B cell (primary cell): ENCODE measurements at regions not wholly inside any gene's neighbourhood (a gene's known extent, or its start where the extent isn't known, plus 50 kb on each side); places are given as distances from the start of the nearest gene placed in this dataset.

Source experiments
- ATAC-seq: fragments of 200-7000 bp; cut with Tn5 transposase; one replicate; pipeline ENCODE4 v1.10.0; 2021; ENCODE audit warnings: low read depth, mild to moderate bottlenecking, moderate number of reproducible peaks, moderate library complexity
- CTCF ChIA-PET: fragments of 350-600 bp; sonication (Branson Sonifier 250); formaldehyde crosslinking; loops from one replicate; lab custom pipeline; 2021; ENCODE audit warnings: antibody characterized with exemption, inconsistent platforms; lab: Charles Lee
- POLR2A ChIA-PET: fragments of 350-600 bp; sonication (Branson Sonifier 250); formaldehyde crosslinking; loops from one replicate; lab custom pipeline; 2021; ENCODE audit warnings: antibody characterized with exemption; lab: Charles Lee
- DNase-seq: peaks from one replicate; pipeline ENCODE4 v3.0.0; 2013
- H2AFZ ChIP-seq: 2 replicates; pipeline ENCODE4 v1.6.1; 2012; ENCODE audit warnings: mild to moderate bottlenecking, low read depth, low read length; ENCODE audit not compliant: insufficient read depth, poor library complexity, severe bottlenecking
- H3K27ac ChIP-seq, 2 donors: 1 replicate in 1 of 2; 2 replicates in 1 of 2; pipeline ENCODE4 v1.5.1; 2012 to 2013; ENCODE audit warnings: low read length in 2 of 2, mild to moderate bottlenecking in 2 of 2, moderate library complexity in 1 of 2
- H3K27me3 ChIP-seq, 4 experiments: fragments of 200-600 bp in 1 of 4; sonication (generic) in 1 of 4; replicated peaks in 1 of 4; 1 replicate in 2 of 4; 2 replicates in 2 of 4; pipeline versions ENCODE4 v1.6.1 to v1.7.0; 2013 to 2016; ENCODE audit warnings: low read length in 3 of 4, mild to moderate bottlenecking in 2 of 4, mixed read lengths in 1 of 4, moderate library complexity in 1 of 4; ENCODE audit not compliant: insufficient read depth in 4 of 4, control insufficient read depth in 3 of 4; ENCODE audit errors: control extremely low read depth in 1 of 4
- H3K36me3 ChIP-seq, 2 experiments: replicated peaks in 1 of 2; 1 replicate in 1 of 2; 2 replicates in 1 of 2; pipeline versions ENCODE4 v1.6.1 to v1.7.1; 2013; ENCODE audit warnings: low read length in 1 of 2; ENCODE audit not compliant: insufficient read depth in 2 of 2, control insufficient read depth in 1 of 2; ENCODE audit errors: control extremely low read depth in 1 of 2, extremely low read depth in 1 of 2
- H3K4me1 ChIP-seq, 2 donors: fragments of 200-600 bp in 1 of 2; sonication (generic) in 1 of 2; 1 replicate in 1 of 2; 2 replicates in 1 of 2; pipeline versions ENCODE4 v1.5.1 to v1.6.1; 2013 to 2017; ENCODE audit warnings: low read length in 2 of 2; ENCODE audit not compliant: control insufficient read depth in 2 of 2, insufficient read depth in 2 of 2
- H3K4me2 ChIP-seq: replicated peaks from 2 replicates; pipeline ENCODE3; 2012; ENCODE audit warnings: mild to moderate bottlenecking, low read depth, low read length; ENCODE audit not compliant: poor library complexity, severe bottlenecking
- H3K4me3 ChIP-seq, 5 experiments: fragments of 200-600 bp in 1 of 5; sonication (generic) in 1 of 5; 1 replicate in 3 of 5; 2 replicates in 2 of 5; pipeline versions ENCODE4 v1.5.1 to v1.7.0; 2011 to 2016; ENCODE audit warnings: low read length in 4 of 5, mild to moderate bottlenecking in 4 of 5, low read depth in 2 of 5, control low read depth in 1 of 5, moderate library complexity in 1 of 5; ENCODE audit not compliant: insufficient read depth in 1 of 5; ENCODE audit errors: control extremely low read depth in 1 of 5, extremely low read depth in 1 of 5
- H3K79me2 ChIP-seq: fragments of 200-600 bp; sonication (generic); one replicate; pipeline ENCODE4 v1.6.0; 2016; ENCODE audit warnings: low read length; ENCODE audit not compliant: control insufficient read depth, insufficient read depth
- H3K9ac ChIP-seq: fragments of 200-600 bp; sonication (generic); 2 replicates; pipeline ENCODE4 v1.6.1; 2017; ENCODE audit warnings: mild to moderate bottlenecking, low read length, moderate library complexity
- H3K9me3 ChIP-seq, 3 donors: one replicate each; pipeline versions ENCODE4 v1.6.1 to v1.7.1; 2013; ENCODE audit warnings: low read length in 2 of 3; ENCODE audit not compliant: control insufficient read depth in 2 of 3, insufficient read depth in 1 of 3; ENCODE audit errors: control extremely low read depth in 1 of 3
- H4K20me1 ChIP-seq: 2 replicates; pipeline ENCODE4 v1.6.0; 2012; ENCODE audit warnings: mild to moderate bottlenecking, low read length; ENCODE audit not compliant: insufficient read depth, control insufficient read depth, poor library complexity, severe bottlenecking
- H3K27ac Mint-ChIP-seq: one replicate; pipeline ENCODE4 v1.8.0; 2021; ENCODE audit warnings: mixed read lengths
- H3K27me3 Mint-ChIP-seq: one replicate; pipeline ENCODE4 v1.8.0; 2021; ENCODE audit warnings: mixed read lengths
- H3K4me1 Mint-ChIP-seq: one replicate; pipeline ENCODE4 v1.8.0; 2021; ENCODE audit warnings: mixed read lengths
- H3K4me3 Mint-ChIP-seq: one replicate; pipeline ENCODE4 v1.8.0; 2021; ENCODE audit warnings: mixed read lengths
- H3K9me3 Mint-ChIP-seq: one replicate; pipeline ENCODE4 v1.8.0; 2022; ENCODE audit warnings: mixed read lengths; ENCODE audit not compliant: insufficient read depth
- CTCF ChIP-seq: fragments of 200-600 bp; IDR thresholded peaks from one replicate; pipeline ENCODE4 v1.8.0; 2022; ENCODE audit warnings: antibody characterized with exemption, mild to moderate bottlenecking
- EZH2 ChIP-seq: IDR thresholded peaks from 2 replicates; pipeline ENCODE4 v1.6.1; 2012; ENCODE audit warnings: borderline replicate concordance, low read depth, mild to moderate bottlenecking, moderate library complexity, low read length; ENCODE audit not compliant: insufficient read depth, poor library complexity, severe bottlenecking
- WGBS: methylation state at CpG from one replicate; pipeline ENCODE4 v1.1.5; 2013; ENCODE audit warnings: missing lambda C conversion rate; ENCODE audit not compliant: insufficient coverage; 5-methylcytosine and 5-hydroxymethylcytosine counted together
- intact Hi-C: fragments of 100-400 bp; cut with micrococcal nuclease; formaldehyde crosslinking; loops from one replicate; pipeline ENCODE4 v1.10.0; 2022

DNA sequence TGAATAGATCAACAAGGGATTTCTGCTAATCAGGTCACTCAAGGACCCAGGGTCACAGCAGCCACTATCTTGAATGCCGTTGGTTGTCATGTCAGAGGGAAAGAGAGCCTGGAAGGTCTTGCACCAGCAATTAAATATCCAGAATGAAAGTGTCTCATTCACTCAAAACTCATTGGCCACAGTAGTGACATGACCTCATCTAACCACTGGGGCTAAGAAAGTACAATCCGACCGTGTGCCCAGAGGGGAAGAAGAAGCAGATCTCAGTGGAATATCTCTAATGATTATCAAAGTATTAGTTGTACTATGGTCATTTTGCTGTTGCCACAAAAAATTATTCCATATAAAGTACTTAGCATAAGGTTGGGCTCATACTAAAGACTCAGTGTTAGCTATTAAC is 210.0 kb downstream of the QDPR start:
- H3K4me3 Mint-ChIP-seq = no peak overlapping the region
- no peak for TF ChIP-seq CTCF
- TF ChIP-seq EZH2 = no peak
- 100% methylated on average over 1 of the region's 3 CpGs for WGBS

DNA sequence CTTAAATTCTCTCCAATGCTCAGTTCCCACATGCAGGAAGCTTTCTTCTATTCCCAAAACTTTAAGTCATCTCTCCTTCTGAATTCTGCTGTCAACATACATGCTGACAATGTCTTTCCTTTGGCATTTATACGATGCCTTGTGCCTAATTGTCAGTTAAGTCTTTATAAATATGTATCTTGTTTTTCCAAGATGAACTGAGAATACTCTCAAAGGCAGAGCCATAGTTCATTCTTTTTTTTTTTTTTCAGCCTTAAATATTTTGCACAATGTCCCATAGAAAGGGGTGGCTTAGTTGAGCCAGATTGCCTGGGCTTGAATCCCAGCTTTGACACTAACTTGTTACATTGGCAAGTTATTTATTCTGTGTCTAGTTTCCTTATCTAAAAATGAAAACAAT is 210.6 kb downstream of the QDPR start:
- H3K27ac ChIP-seq = no peak overlapping the region
- no peaks in the 10 kb centered on the region for H3K9me3 ChIP-seq
- H3K4me2 ChIP-seq = no peak overlapping the region
- intact Hi-C loops = no loop called here
- no peak overlapping the region for H3K4me3 Mint-ChIP-seq
- no peaks in the 10 kb centered on the region for H3K9me3 Mint-ChIP-seq
- peaks cover 12% of the 10 kb centered on the region for H3K27me3 Mint-ChIP-seq
- H3K4me1 Mint-ChIP-seq = no peaks in the 10 kb centered on the region
- no peak overlapping the region for H3K27ac Mint-ChIP-seq
- no peaks in the 10 kb centered on the region for H3K36me3 ChIP-seq
- TF ChIP-seq EZH2 (no peak), CTCF (no peak)
- no CpG with 5 or more reads among the region's 1 CpG for WGBS
- no peaks in the 10 kb centered on the region for H4K20me1 ChIP-seq
- CTCF ChIA-PET = no interaction called here
- no peak overlapping the region for H2AFZ ChIP-seq
- no peaks in the 10 kb centered on the region for H3K4me1 ChIP-seq
- H3K4me3 ChIP-seq = no peak overlapping the region
- H3K79me2 ChIP-seq = no peaks in the 10 kb centered on the region
- H3K9ac ChIP-seq = no peak overlapping the region
- DNase-seq (no peak), ATAC-seq (no peak)
- POLR2A ChIA-PET = no interaction called here
- H3K27me3 ChIP-seq = no peaks in the 10 kb centered on the region

More for the DNA sequence above, 210.0 kb downstream of the QDPR start:
- Mint-ChIP-seq H3K4me1 (no peaks in the 10 kb centered on the region), H3K27me3 (peaks cover 12% of the 10 kb centered on the region), H3K27ac (no peak overlapping the region), H3K9me3 (no peaks in the 10 kb centered on the region)
- Histone ChIP-seq H3K4me1 (no peaks in the 10 kb centered on the region), H4K20me1 (no peaks in the 10 kb centered on the region), H3K27ac (no peak overlapping the region), H3K9ac (no peak overlapping the region), H3K36me3 (no peaks in the 10 kb centered on the region), H3K4me3 (no peak overlapping the region), H3K9me3 (no peaks in the 10 kb centered on the region), H3K79me2 (no peaks in the 10 kb centered on the region), H2AFZ (no peak overlapping the region), H3K27me3 (no peaks in the 10 kb centered on the region), H3K4me2 (no peak overlapping the region)
- intact Hi-C loops = no loop called here
- DNase-seq = no peak
- POLR2A ChIA-PET = no interaction called here
- CTCF ChIA-PET = no interaction called here
- no peak for ATAC-seq
